ENCODE measurements at regions not wholly inside any gene's neighbourhood (a gene's known extent, or its start where the extent isn't known, plus 50 kb on each side); places are given as distances from the start of the nearest gene placed in this dataset.

GRCh38 chr9:106675780-106676179 lies 187.2 kb upstream of the ZNF462 start:
- Histone ChIP-seq H3K4me1 (ENCODE audit: low read length) (no peaks in the 10 kb centered on the region), H3K9me2 (replicated peaks; ENCODE audit: insufficient read depth, low read length) (no peaks in the 10 kb centered on the region), H3K9ac (ENCODE audit: low read length) (no peak overlapping the region), H3K4me2 (ENCODE audit: low read depth, low read length) (no peak overlapping the region), H4K20me1 (ENCODE audit: insufficient read depth, low read length) (no peaks in the 10 kb centered on the region), H3K27me3 (replicated peaks; ENCODE audit: insufficient read depth, low read length) (no peaks in the 10 kb centered on the region), H3K9me3 (replicated peaks; ENCODE audit: insufficient read depth, low read length) (no peaks in the 10 kb centered on the region), H3K36me3 (replicated peaks; ENCODE audit: insufficient read depth, low read length) (no peaks in the 10 kb centered on the region), H3K27ac (ENCODE audit: low read length) (no peak overlapping the region), H2AFZ (ENCODE audit: low read length) (no peak overlapping the region), H3K79me2 (ENCODE audit: low read length) (no peaks in the 10 kb centered on the region), H3F3A (ENCODE audit: insufficient read depth, low read length) (no peaks in the 10 kb centered on the region), H3K4me3 (ENCODE audit: low read length) (no peak overlapping the region)
- TF ChIP-seq EZH2phosphoT487 (IDR thresholded peaks at IDR 0.05; ENCODE audit: low read length): no peak
- TF ChIP-seq CTCF (IDR thresholded peaks at IDR 0.05; ENCODE audit: low read length): no peak
- no peak for TF ChIP-seq EZH2 (optimal IDR thresholded peaks at IDR 0.05; ENCODE audit: low read depth, low read length)
- no peak for DNase-seq

GRCh38 chr9:106677374-106677773 lies 185.6 kb upstream of the ZNF462 start:
- no peak overlapping the region for H3K9ac ChIP-seq (ENCODE audit: low read length)
- no peaks in the 10 kb centered on the region for H3K36me3 ChIP-seq (replicated peaks; ENCODE audit: insufficient read depth, low read length)
- no peaks in the 10 kb centered on the region for H4K20me1 ChIP-seq (ENCODE audit: insufficient read depth, low read length)
- H3K9me2 ChIP-seq (replicated peaks; ENCODE audit: insufficient read depth, low read length): no peaks in the 10 kb centered on the region
- H2AFZ ChIP-seq (ENCODE audit: low read length): no peak overlapping the region
- no peak overlapping the region for H3K27ac ChIP-seq (ENCODE audit: low read length)
- H3K27me3 ChIP-seq (replicated peaks; ENCODE audit: insufficient read depth, low read length): no peaks in the 10 kb centered on the region
- no peaks in the 10 kb centered on the region for H3F3A ChIP-seq (ENCODE audit: insufficient read depth, low read length)
- no peaks in the 10 kb centered on the region for H3K9me3 ChIP-seq (replicated peaks; ENCODE audit: insufficient read depth, low read length)
- no peaks in the 10 kb centered on the region for H3K4me1 ChIP-seq (ENCODE audit: low read length)
- no peak for DNase-seq
- H3K4me2 ChIP-seq (ENCODE audit: low read depth, low read length): no peak overlapping the region
- TF ChIP-seq EZH2phosphoT487 (IDR thresholded peaks at IDR 0.05; ENCODE audit: low read length) (no peak), EZH2 (optimal IDR thresholded peaks at IDR 0.05; ENCODE audit: low read depth, low read length) (no peak), CTCF (IDR thresholded peaks at IDR 0.05; ENCODE audit: low read length) (no peak)
- no peaks in the 10 kb centered on the region for H3K79me2 ChIP-seq (ENCODE audit: low read length)
- H3K4me3 ChIP-seq (ENCODE audit: low read length): no peak overlapping the region

GRCh38 chr9:106677830-106678229 lies 185.1 kb upstream of the ZNF462 start:
- no peak for DNase-seq
- H3K4me3 ChIP-seq (ENCODE audit: low read length): no peak overlapping the region
- no peak overlapping the region for H3K9ac ChIP-seq (ENCODE audit: low read length)
- H3F3A ChIP-seq (ENCODE audit: insufficient read depth, low read length): no peaks in the 10 kb centered on the region
- H3K4me2 ChIP-seq (ENCODE audit: low read depth, low read length): no peak overlapping the region
- H3K9me2 ChIP-seq (replicated peaks; ENCODE audit: insufficient read depth, low read length): no peaks in the 10 kb centered on the region
- no peaks in the 10 kb centered on the region for H3K27me3 ChIP-seq (replicated peaks; ENCODE audit: insufficient read depth, low read length)
- no peaks in the 10 kb centered on the region for H3K9me3 ChIP-seq (replicated peaks; ENCODE audit: insufficient read depth, low read length)
- H2AFZ ChIP-seq (ENCODE audit: low read length): no peak overlapping the region
- no peaks in the 10 kb centered on the region for H3K79me2 ChIP-seq (ENCODE audit: low read length)
- TF ChIP-seq CTCF (IDR thresholded peaks at IDR 0.05; ENCODE audit: low read length) (no peak), EZH2phosphoT487 (IDR thresholded peaks at IDR 0.05; ENCODE audit: low read length) (no peak), EZH2 (optimal IDR thresholded peaks at IDR 0.05; ENCODE audit: low read depth, low read length) (no peak)
- H3K27ac ChIP-seq (ENCODE audit: low read length): no peak overlapping the region
- H3K36me3 ChIP-seq (replicated peaks; ENCODE audit: insufficient read depth, low read length): no peaks in the 10 kb centered on the region
- H4K20me1 ChIP-seq (ENCODE audit: insufficient read depth, low read length): no peaks in the 10 kb centered on the region
- H3K4me1 ChIP-seq (ENCODE audit: low read length): no peaks in the 10 kb centered on the region

Data from MM.1S (cell line).